ENCODE measurements at regions not wholly inside any gene's neighbourhood (a gene's known extent, or its start where the extent isn't known, plus 50 kb on each side); places are given as distances from the start of the nearest gene placed in this dataset.

GRCh38 chr21:43292041-43292865 lies 123.4 kb downstream of the CRYAA start:
- DNase-seq (no peak), ATAC-seq (no peak)
- ChIA-PET CTCF (no interaction called here), POLR2A (ENCODE audit: unreplicated experiment) (no interaction called here)
- Histone ChIP-seq H4K20me1 (ENCODE audit: low read length) (no peaks in the 10 kb centered on the region), H3K4me2 (ENCODE audit: low read length) (no peak overlapping the region), H3K9me2 (replicated peaks; ENCODE audit: low read length) (no peaks in the 10 kb centered on the region), H3K9me3 (ENCODE audit: low read length) (no peaks in the 10 kb centered on the region), H3F3A (ENCODE audit: low read length, unreplicated experiment) (peaks cover 7% of the 10 kb centered on the region), H3K27ac (ENCODE audit: low read length) (no peak overlapping the region), H3K36me3 (ENCODE audit: low read depth, low read length) (no peaks in the 10 kb centered on the region), H3K79me2 (ENCODE audit: low read length) (no peaks in the 10 kb centered on the region), H3K4me3 (ENCODE audit: low read length) (no peak overlapping the region), H3K4me1 (ENCODE audit: insufficient read depth, low read length) (peaks cover 20% of the 10 kb centered on the region), H2AFZ (ENCODE audit: low read length) (no peak overlapping the region), H3K9ac (ENCODE audit: low read length) (no peak overlapping the region), H3K27me3 (ENCODE audit: low read length) (no peaks in the 10 kb centered on the region)
- intact Hi-C loops (cut with micrococcal nuclease): no loop called here
- BruUV-seq (replicated peaks): no TSS peak
- TF ChIP-seq EZH2 (IDR thresholded peaks at IDR 0.05; ENCODE audit: low read length, unreplicated experiment) (no peak), EZH2phosphoT487 (IDR thresholded peaks at IDR 0.05; ENCODE audit: borderline replicate concordance, low read length) (no peak), CTCF (conservative IDR thresholded peaks at IDR 0.05; ENCODE audit: low read depth, low read length) (no peak)

- H2AFZ ChIP-seq (ENCODE audit: low read length): no peak overlapping the region
- no peaks in the 10 kb centered on the region for H3K79me2 ChIP-seq (ENCODE audit: low read length)
- POLR2A ChIA-PET (ENCODE audit: unreplicated experiment): no interaction called here
- no peaks in the 10 kb centered on the region for H3K9me3 ChIP-seq (ENCODE audit: low read length)
- no TSS peak for BruUV-seq (replicated peaks)
- H3K36me3 ChIP-seq (ENCODE audit: low read depth, low read length): no peaks in the 10 kb centered on the region
- intact Hi-C loops (cut with micrococcal nuclease): no loop called here
- H3K4me3 ChIP-seq (ENCODE audit: low read length): no peak overlapping the region
- H4K20me1 ChIP-seq (ENCODE audit: low read length): no peaks in the 10 kb centered on the region
- H3K9ac ChIP-seq (ENCODE audit: low read length): no peak overlapping the region
- H3K27ac ChIP-seq (ENCODE audit: low read length): no peak overlapping the region
- H3K4me2 ChIP-seq (ENCODE audit: low read length): no peak overlapping the region
- H3K9me2 ChIP-seq (replicated peaks; ENCODE audit: low read length): no peaks in the 10 kb centered on the region
- peaks cover 28% of the 10 kb centered on the region for H3K4me1 ChIP-seq (ENCODE audit: insufficient read depth, low read length)
- CTCF ChIA-PET: no interaction called here
- no peak for TF ChIP-seq EZH2 (IDR thresholded peaks at IDR 0.05; ENCODE audit: low read length, unreplicated experiment)
- TF ChIP-seq EZH2phosphoT487 (IDR thresholded peaks at IDR 0.05; ENCODE audit: borderline replicate concordance, low read length): no peak
- TF ChIP-seq CTCF (conservative IDR thresholded peaks at IDR 0.05; ENCODE audit: low read depth, low read length): no peak
- ATAC-seq: no peak
- no peaks in the 10 kb centered on the region for H3K27me3 ChIP-seq (ENCODE audit: low read length)
- H3F3A ChIP-seq (ENCODE audit: low read length, unreplicated experiment): peaks cover 7% of the 10 kb centered on the region
- DNase-seq: no peak
These were observed 122.6 kb downstream of the CRYAA start for GRCh38 chr21:43291347-43291950.
